GM12892 (cell line): ENCODE measurements at regions not wholly inside any gene's neighbourhood (a gene's known extent, or its start where the extent isn't known, plus 50 kb on each side); places are given as distances from the start of the nearest gene placed in this dataset.

Experiments used
- POLR2A ChIP-seq: IDR thresholded peaks from 2 replicates; pipeline ENCODE4 v1.6.1; 2011; ENCODE audit warnings: low read depth, low read length, control low read depth
- POLR2AphosphoS5 ChIP-seq: IDR thresholded peaks from 2 replicates; pipeline ENCODE4 v1.6.1; 2011; ENCODE audit warnings: low read depth, low read length, control low read depth
- TAF1 ChIP-seq: IDR thresholded peaks from 2 replicates; pipeline ENCODE4 v1.6.1; 2011; ENCODE audit warnings: low read depth, mild to moderate bottlenecking, control low read depth, low read length, borderline replicate concordance

DNA sequence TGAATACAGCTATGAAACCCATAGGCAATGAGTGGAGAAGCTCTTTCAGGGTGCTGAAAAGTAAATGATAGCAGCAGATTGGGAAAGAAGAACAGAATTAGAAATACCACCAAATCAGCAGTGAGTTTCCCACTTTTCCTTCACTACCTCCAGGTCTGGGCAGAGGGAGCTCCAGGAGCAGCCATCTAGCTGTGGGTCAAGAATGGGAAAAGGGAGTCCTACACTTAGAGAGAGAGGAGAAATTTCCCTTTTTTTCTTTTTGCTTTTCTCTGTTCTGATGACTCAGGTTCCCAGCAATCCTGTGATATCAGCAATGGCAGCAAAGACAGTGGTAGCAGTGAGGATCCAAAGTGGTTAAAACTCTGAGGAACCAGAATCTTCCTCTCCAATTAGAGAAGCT is 263.9 kb downstream of the NXPE2 start:
- TF ChIP-seq POLR2A (no peak), POLR2AphosphoS5 (no peak), TAF1 (no peak)
